Mammary epithelial cell (primary cell): ENCODE measurements at regions not wholly inside any gene's neighbourhood (a gene's known extent, or its start where the extent isn't known, plus 50 kb on each side); places are given as distances from the start of the nearest gene placed in this dataset.

Experiments used
- EZH2 ChIP-seq: IDR thresholded peaks from 2 replicates; pipeline ENCODE4 v1.6.1; 2012; ENCODE audit warnings: low read length, inconsistent platforms, borderline replicate concordance
- TF ChIP-seq, protein P1 (sequence below), 2 donors: IDR thresholded peaks in 1 of 2; conservative IDR thresholded peaks in 1 of 2; 2 replicates each; pipeline ENCODE4 v1.5.1; 2011 to 2012; ENCODE audit warnings: inconsistent platforms in 2 of 2, low read length in 2 of 2, mild to moderate bottlenecking in 2 of 2, control low read depth in 1 of 2, low read depth in 1 of 2; ENCODE audit not compliant: insufficient read depth in 1 of 2; ENCODE audit errors: extremely low read depth in 1 of 2

DNA sequence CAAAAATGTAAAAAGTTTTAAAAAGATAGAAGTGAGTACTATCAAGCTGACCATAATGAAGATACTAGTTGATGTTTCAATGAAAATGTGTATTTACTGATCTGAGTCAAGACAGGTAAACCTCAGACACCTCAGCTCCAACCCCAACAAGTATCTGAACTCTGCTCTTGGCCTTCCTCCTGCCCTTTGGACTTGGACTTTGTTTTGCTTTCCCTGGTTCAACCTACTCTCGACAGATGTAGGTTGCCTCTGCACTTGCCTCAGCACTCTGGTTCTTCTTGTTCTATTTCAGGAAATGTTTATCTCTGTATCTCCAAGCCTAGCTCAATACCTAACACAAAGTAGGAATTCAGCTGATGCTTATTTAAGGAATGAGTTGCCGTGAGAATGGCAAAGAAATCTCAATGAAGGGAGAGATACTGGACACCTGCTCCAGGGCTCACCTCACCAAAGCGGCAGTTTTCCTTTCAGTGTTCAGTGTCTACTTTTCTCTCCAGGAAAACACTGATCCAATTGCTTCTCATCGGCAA is 248.8 kb upstream of the CTAGE1 start:
- TF ChIP-seq, protein P1, sequence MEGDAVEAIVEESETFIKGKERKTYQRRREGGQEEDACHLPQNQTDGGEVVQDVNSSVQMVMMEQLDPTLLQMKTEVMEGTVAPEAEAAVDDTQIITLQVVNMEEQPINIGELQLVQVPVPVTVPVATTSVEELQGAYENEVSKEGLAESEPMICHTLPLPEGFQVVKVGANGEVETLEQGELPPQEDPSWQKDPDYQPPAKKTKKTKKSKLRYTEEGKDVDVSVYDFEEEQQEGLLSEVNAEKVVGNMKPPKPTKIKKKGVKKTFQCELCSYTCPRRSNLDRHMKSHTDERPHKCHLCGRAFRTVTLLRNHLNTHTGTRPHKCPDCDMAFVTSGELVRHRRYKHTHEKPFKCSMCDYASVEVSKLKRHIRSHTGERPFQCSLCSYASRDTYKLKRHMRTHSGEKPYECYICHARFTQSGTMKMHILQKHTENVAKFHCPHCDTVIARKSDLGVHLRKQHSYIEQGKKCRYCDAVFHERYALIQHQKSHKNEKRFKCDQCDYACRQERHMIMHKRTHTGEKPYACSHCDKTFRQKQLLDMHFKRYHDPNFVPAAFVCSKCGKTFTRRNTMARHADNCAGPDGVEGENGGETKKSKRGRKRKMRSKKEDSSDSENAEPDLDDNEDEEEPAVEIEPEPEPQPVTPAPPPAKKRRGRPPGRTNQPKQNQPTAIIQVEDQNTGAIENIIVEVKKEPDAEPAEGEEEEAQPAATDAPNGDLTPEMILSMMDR (conservative IDR thresholded peaks at IDR 0.05 in 1 of 2, IDR thresholded peaks at IDR 0.05 in 1 of 2; ENCODE audit: extremely low read depth in 1 of 2, insufficient read depth in 1 of 2, low read depth in 1 of 2, low read length in 2 of 2): no peak
- TF ChIP-seq EZH2: no peak
